ENCODE measurements at regions not wholly inside any gene's neighbourhood (a gene's known extent, or its start where the extent isn't known, plus 50 kb on each side); places are given as distances from the start of the nearest gene placed in this dataset.

DNA sequence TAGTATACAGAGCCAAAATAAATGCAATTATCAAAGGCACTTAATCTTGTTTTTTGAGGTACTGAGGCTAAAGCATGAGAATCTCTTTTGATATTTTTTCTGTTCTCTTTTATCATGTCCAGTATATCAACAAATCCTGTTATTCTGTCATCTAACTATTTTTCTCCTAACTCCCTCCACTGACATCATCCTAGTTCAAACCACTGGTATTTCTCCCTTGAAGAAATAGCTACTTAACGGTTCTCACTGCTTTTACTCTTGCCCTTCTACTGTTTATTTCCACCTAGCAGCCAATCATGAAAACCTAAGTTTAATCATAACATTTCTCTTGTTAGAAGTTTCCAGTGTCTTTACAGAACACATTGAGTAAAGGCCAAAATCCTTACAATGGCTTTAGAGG is 317.6 kb downstream of the GPD2 start:
- DNase-seq (ENCODE audit: low spot score) (no peak), ATAC-seq (ENCODE audit: low FRiP score) (no peak)
- TF ChIP-seq, protein P1, sequence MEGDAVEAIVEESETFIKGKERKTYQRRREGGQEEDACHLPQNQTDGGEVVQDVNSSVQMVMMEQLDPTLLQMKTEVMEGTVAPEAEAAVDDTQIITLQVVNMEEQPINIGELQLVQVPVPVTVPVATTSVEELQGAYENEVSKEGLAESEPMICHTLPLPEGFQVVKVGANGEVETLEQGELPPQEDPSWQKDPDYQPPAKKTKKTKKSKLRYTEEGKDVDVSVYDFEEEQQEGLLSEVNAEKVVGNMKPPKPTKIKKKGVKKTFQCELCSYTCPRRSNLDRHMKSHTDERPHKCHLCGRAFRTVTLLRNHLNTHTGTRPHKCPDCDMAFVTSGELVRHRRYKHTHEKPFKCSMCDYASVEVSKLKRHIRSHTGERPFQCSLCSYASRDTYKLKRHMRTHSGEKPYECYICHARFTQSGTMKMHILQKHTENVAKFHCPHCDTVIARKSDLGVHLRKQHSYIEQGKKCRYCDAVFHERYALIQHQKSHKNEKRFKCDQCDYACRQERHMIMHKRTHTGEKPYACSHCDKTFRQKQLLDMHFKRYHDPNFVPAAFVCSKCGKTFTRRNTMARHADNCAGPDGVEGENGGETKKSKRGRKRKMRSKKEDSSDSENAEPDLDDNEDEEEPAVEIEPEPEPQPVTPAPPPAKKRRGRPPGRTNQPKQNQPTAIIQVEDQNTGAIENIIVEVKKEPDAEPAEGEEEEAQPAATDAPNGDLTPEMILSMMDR (IDR thresholded peaks at IDR 0.05): no peak

DNA sequence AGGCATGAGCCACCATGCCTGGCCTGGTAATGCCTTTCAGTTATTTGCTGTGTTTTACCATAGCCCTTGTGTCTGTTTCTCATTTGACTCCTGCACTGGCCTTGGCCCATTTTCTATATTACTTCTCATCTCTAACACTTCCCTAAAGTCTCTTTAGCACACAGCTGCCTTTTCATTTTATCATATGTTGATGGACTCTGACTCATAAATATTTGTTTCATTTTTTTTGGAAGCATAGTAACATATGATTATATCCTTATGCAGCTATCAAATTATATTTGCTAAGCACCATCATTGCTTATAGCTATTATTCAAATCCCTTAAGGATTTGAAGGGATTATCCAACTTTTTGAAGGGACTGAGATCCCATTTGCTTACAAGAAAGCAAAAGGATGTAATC is 320.3 kb downstream of the GPD2 start:
- DNase-seq (ENCODE audit: low spot score) (no peak), ATAC-seq (ENCODE audit: low FRiP score) (no peak)
- TF ChIP-seq, protein P1 (IDR thresholded peaks at IDR 0.05): no peak

DNA sequence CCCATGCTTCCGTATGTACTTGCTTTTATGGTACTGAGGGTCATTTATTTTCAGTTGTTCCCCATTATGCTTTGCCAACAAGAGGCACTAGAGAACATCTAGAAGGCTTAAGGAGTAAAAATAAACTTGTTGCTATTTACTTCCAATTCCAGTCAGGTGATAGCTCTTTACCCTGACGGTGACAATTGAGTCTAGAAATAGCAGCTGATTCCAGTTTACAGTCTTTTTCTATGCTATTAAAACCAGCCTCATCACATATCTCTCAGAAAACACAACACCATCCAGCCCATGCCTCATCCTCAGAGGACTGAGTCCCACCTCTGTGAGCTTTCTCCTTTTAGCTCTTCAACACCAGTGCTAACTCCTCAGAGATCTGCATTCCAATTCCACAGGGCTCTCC is 327.0 kb downstream of the GPD2 start:
- no peak for ATAC-seq (ENCODE audit: low FRiP score)
- DNase-seq (ENCODE audit: low spot score): no peak
- TF ChIP-seq, protein P1 (IDR thresholded peaks at IDR 0.05): no peak

DNA sequence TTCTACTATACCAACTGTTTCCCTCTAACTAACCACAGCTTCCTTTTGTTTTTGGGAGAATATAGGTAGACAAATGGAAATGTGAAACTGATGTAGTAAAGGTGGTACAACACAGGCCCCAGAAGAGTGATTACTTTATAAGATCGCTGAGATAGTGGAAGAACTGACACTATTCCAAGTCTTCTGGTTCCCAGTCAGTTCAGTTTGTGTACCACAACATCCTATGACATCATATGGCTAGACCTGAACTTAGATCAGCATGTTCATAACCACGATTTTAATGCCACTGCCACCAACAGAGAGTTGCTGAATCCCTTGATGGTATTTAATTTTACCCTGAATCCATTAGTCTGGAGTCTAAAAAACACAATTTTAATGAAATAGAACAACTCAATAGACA is 328.9 kb downstream of the GPD2 start:
- DNase-seq (ENCODE audit: low spot score): no peak
- TF ChIP-seq, protein P1 (IDR thresholded peaks at IDR 0.05): no peak
- no peak for ATAC-seq (ENCODE audit: low FRiP score)

DNA sequence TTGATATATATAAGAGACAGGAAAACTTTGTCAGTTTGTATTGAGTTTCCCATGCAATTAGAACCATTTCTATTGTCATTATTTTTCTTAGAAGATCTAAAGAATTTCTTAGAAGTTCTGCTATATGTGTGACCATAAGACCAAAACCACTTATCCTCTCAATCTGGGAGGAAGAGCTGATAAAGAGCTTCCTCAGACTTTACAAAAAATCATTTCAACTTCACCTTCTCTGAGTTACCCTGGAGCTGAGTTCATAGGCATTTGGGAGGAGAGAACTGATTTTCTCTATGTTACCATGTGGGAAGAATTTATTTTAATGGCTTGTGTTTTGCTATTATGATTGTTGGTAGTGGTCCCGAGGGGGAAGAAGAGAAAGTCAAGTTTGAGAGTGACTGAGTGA is 329.3 kb downstream of the GPD2 start:
- ATAC-seq (ENCODE audit: low FRiP score): no peak
- no peak for DNase-seq (ENCODE audit: low spot score)
- TF ChIP-seq, protein P1 (IDR thresholded peaks at IDR 0.05): no peak

DNA sequence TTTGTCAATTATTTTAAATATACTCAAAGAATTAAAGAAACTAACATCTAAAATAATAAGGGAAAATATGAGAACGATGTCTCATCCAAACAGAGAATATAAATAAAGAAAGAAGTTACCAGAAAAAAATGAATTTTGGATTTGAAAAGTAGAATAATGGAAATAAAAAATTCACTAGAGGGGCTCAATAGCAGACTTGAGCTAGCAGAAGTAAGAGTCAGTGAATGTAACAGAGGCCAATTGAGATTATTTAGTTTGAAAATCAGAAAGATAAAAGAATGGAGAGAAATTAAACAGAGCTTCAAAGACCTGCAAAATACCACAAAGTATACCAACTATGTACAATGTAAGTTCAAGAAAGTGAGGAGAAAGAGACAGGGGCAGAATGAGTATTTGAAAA is 333.6 kb downstream of the GPD2 start:
- ATAC-seq (ENCODE audit: low FRiP score) (no peak), DNase-seq (ENCODE audit: low spot score) (no peak)
- TF ChIP-seq, protein P1 (IDR thresholded peaks at IDR 0.05): no peak

DNA sequence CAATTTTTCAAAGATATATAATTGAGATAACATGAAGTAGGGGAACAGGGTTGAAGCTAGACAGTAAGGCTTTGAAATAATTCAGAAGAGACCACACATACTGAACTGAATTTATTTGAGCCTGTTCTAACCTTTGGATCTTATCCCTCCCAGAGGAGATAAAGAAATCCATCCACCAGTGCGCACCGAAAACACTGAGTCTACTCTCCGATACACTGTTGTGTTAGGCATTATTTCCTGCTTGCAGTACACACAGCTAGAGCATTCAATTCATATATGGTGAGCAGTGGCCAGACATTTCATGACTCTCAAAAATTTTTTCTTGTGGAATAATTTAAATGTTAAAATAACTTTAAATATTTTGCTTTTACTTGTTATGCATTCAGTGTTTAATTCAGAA is 342.7 kb downstream of the GPD2 start:
- TF ChIP-seq, protein P1 (IDR thresholded peaks at IDR 0.05): no peak
- DNase-seq (ENCODE audit: low spot score) (no peak), ATAC-seq (ENCODE audit: low FRiP score) (no peak)
